ENCODE measurements at regions not wholly inside any gene's neighbourhood (a gene's known extent, or its start where the extent isn't known, plus 50 kb on each side); places are given as distances from the start of the nearest gene placed in this dataset.
A peak's percentile ranks its signal among the peaks of the same experiment; 100 is the strongest.
"Not testable (repeated sequence)": the region's sequence is repeated elsewhere in the genome, so short reads cannot be mapped to it uniquely, and the experiment has no call there.

GRCh38 chr13:78133511-78133910 is 214.9 kb upstream of the EDNRB start:
- DNase-seq = no peak

GRCh38 chr13:78131811-78132210 is 213.2 kb upstream of the EDNRB start:
- DNase-seq = peak; percentile 35

GRCh38 chr13:78131346-78131745 is 212.7 kb upstream of the EDNRB start:
- no peak for DNase-seq

GRCh38 chr13:78129823-78130222 is 211.2 kb upstream of the EDNRB start:
- no peak for DNase-seq

GRCh38 chr13:78129359-78129758 is 210.7 kb upstream of the EDNRB start:
- DNase-seq = no peak

- peak; percentile 62 for DNase-seq
These were observed 203.1 kb upstream of the EDNRB start for GRCh38 chr13:78121459-78122348.

GRCh38 chr13:78121001-78121400 is 202.4 kb upstream of the EDNRB start:
- no peak for DNase-seq

GRCh38 chr13:78120144-78120543 is 201.5 kb upstream of the EDNRB start:
- DNase-seq = not testable (repeated sequence)

- not testable (repeated sequence) for DNase-seq
These were observed 198.4 kb upstream of the EDNRB start for GRCh38 chr13:78117070-78117469.

GRCh38 chr13:78105656-78106055 is 187.0 kb upstream of the EDNRB start:
- DNase-seq = no peak

GRCh38 chr13:78103936-78104335 is 185.3 kb upstream of the EDNRB start:
- DNase-seq = no peak

- no peak for DNase-seq
These were observed 184.1 kb upstream of the EDNRB start for GRCh38 chr13:78102741-78103140.

GRCh38 chr13:78102121-78102677 is 183.6 kb upstream of the EDNRB start:
- DNase-seq = no peak

GRCh38 chr13:78100486-78100885 is 181.9 kb upstream of the EDNRB start:
- DNase-seq = no peak

- no peak for DNase-seq
These were observed 179.6 kb upstream of the EDNRB start for GRCh38 chr13:78098249-78098648.

- no peak for DNase-seq
These were observed 177.6 kb upstream of the EDNRB start for GRCh38 chr13:78096221-78096620.

- no peak for DNase-seq
These were observed 169.5 kb upstream of the EDNRB start for GRCh38 chr13:78087966-78088678.

- no peak for DNase-seq
These were observed 167.0 kb upstream of the EDNRB start for GRCh38 chr13:78085434-78086225.

GRCh38 chr13:78084401-78084800 is 165.8 kb upstream of the EDNRB start:
- DNase-seq = no peak

- DNase-seq = no peak
These were observed 159.5 kb upstream of the EDNRB start for GRCh38 chr13:78078168-78078567.

- DNase-seq = no peak
These were observed 148.7 kb upstream of the EDNRB start for GRCh38 chr13:78067290-78067689.

- DNase-seq = no peak
These were observed 146.5 kb upstream of the EDNRB start for GRCh38 chr13:78065141-78065540.

GRCh38 chr13:78061806-78062205 is 143.2 kb upstream of the EDNRB start:
- DNase-seq = no peak
